DOHH2 (cell line): ENCODE measurements at regions not wholly inside any gene's neighbourhood (a gene's known extent, or its start where the extent isn't known, plus 50 kb on each side); places are given as distances from the start of the nearest gene placed in this dataset.

ENCODE experiments used
- CTCF ChIP-seq: fragments of 200-600 bp; sonication (generic); IDR thresholded peaks from one replicate; pipeline ENCODE4 v1.5.1; 2014; ENCODE audit warnings: antibody characterized with exemption, mild to moderate bottlenecking, low read depth, low read length; ENCODE audit not compliant: poor library complexity, severe bottlenecking
- EZH2phosphoT487 ChIP-seq: fragments of 200-600 bp; sonication (generic); IDR thresholded peaks from 2 replicates; pipeline ENCODE4 v1.6.1; 2017; ENCODE audit warnings: borderline replicate concordance, mild to moderate bottlenecking, antibody characterized with exemption, low read length, moderate library complexity, mixed read lengths

DNA sequence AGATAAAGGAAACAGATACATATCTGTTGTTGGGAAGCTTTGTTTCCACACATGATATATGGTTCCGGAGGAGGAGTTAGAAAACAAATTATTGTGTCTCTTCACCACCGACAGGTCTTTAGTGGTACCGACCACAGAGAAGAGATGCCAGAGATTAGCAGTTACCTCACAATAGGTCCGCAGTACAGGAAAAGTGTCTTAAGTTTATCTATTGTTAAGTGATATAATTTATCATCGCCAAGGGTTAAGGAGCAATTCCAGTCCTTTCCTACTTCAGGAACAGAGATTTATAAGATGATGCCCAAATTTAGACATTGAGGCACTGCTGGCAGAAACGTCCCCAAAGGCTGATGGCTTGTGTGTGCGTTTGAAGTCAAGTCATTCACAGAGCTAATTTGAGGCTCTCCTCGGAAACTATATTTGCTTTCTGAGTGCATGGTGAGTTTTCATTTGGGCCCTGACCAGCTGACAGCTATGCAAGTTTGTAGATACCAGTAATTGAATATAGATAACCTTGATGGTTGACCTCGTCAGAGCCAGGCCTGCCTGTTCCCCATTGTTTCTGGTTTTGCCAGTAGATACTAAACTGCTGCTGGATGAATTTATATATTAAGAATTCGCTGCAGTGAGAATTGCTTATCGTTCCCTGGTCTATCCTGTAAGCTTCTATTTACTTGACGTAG is 196.4 kb upstream of the IRX3 start:
- TF ChIP-seq CTCF (no peak), EZH2phosphoT487 (no peak)
